Osteoblast (primary cell): ENCODE measurements at regions not wholly inside any gene's neighbourhood (a gene's known extent, or its start where the extent isn't known, plus 50 kb on each side); places are given as distances from the start of the nearest gene placed in this dataset.

ENCODE experiments used
- DNase-seq: peaks from one replicate; pipeline ENCODE4 v3.0.0; 2011; ENCODE audit warnings: low spot score, mixed read lengths; ENCODE audit not compliant: insufficient read length; ENCODE audit errors: missing footprints
- H2AFZ ChIP-seq: 2 replicates; pipeline ENCODE4 v1.6.0; 2011; ENCODE audit warnings: mild to moderate bottlenecking, low read length
- H3K27ac ChIP-seq: 2 replicates; pipeline ENCODE4 v1.5.1; 2011; ENCODE audit warnings: mild to moderate bottlenecking, low read depth, low read length, moderate library complexity
- H3K27me3 ChIP-seq: 2 replicates; pipeline ENCODE4 v1.6.0; 2012; ENCODE audit warnings: mild to moderate bottlenecking, control low read depth, inconsistent platforms, low read length, moderate library complexity; ENCODE audit not compliant: insufficient read depth
- H3K36me3 ChIP-seq: 2 replicates; pipeline ENCODE4 v1.5.1; 2011; ENCODE audit warnings: mild to moderate bottlenecking, low read length, control low read depth, moderate library complexity; ENCODE audit not compliant: insufficient read depth
- H3K4me1 ChIP-seq: 2 replicates; pipeline ENCODE4 v1.5.1; 2011; ENCODE audit warnings: mild to moderate bottlenecking, low read length, control low read depth, moderate library complexity; ENCODE audit not compliant: insufficient read depth
- H3K4me2 ChIP-seq: 2 replicates; pipeline ENCODE4 v1.6.0; 2011; ENCODE audit warnings: mild to moderate bottlenecking, low read length; ENCODE audit not compliant: insufficient read depth
- H3K4me3 ChIP-seq: fragments of 200-600 bp; sonication (generic); 3 replicates; pipeline ENCODE4 v1.5.1; 2012; ENCODE audit warnings: mild to moderate bottlenecking, low read length, inconsistent platforms; ENCODE audit not compliant: insufficient read depth
- H3K79me2 ChIP-seq: 2 replicates; pipeline ENCODE4 v1.6.0; 2012; ENCODE audit warnings: mild to moderate bottlenecking, low read length, control low read depth, inconsistent platforms; ENCODE audit not compliant: insufficient read depth
- H3K9me3 ChIP-seq: 2 replicates; pipeline ENCODE4 v1.5.1; 2011; ENCODE audit warnings: low read depth, low read length, control low read depth
- H4K20me1 ChIP-seq: 2 replicates; pipeline ENCODE4 v1.6.0; 2012; ENCODE audit warnings: mild to moderate bottlenecking, low read length, control low read depth; ENCODE audit not compliant: insufficient read depth
- CTCF ChIP-seq: IDR thresholded peaks from 2 replicates; pipeline ENCODE4 v1.5.1; 2011; ENCODE audit warnings: mild to moderate bottlenecking, low read depth, low read length, moderate library complexity; ENCODE audit errors: extremely low read depth

DNA sequence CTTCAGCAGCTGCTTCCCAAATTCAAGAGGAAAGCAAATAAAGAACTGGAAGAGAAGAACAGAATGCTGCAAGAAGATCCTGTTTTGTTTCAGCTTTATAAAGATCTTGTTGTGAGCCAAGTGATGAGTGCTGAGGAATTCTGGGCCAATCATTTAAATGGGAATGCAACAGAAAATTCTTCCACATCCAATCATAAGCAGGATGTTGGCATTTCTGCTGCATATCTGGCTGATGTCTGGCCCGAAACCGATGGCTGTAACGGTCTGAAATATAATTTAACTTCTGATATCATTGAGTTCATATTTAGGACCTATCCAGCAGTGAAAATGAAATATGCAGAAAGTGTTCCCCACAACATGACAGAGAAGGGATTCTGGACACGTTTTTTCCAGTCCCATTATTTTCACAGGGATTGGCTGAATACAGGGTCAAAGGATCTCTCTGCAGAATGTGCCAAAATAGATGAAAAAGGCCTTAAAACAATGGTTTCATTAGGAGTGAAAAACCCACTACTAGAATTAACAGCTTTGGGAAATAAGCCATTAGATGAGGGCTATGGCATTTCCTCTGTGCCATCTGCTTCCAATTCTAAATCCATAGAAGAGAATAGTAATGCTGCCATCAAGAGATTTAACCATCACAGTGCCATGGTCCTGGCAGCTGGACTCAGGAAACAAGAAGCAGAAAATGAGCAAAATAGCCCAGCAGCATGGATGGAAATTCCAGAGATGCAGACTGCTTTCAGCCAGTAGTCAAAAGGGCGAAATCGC, 175.6 kb downstream of the MC4R start:
- H3K27me3 ChIP-seq = no peaks in the 10 kb centered on the region
- H3K27ac ChIP-seq = no peak overlapping the region
- H2AFZ ChIP-seq = no peak overlapping the region
- no peaks in the 10 kb centered on the region for H4K20me1 ChIP-seq
- no peaks in the 10 kb centered on the region for H3K9me3 ChIP-seq
- TF ChIP-seq CTCF = no peak
- H3K4me2 ChIP-seq = no peak overlapping the region
- H3K79me2 ChIP-seq = no peaks in the 10 kb centered on the region
- no peak overlapping the region for H3K4me3 ChIP-seq
- no peaks in the 10 kb centered on the region for H3K4me1 ChIP-seq
- DNase-seq = no peak
- H3K36me3 ChIP-seq = no peaks in the 10 kb centered on the region

DNA sequence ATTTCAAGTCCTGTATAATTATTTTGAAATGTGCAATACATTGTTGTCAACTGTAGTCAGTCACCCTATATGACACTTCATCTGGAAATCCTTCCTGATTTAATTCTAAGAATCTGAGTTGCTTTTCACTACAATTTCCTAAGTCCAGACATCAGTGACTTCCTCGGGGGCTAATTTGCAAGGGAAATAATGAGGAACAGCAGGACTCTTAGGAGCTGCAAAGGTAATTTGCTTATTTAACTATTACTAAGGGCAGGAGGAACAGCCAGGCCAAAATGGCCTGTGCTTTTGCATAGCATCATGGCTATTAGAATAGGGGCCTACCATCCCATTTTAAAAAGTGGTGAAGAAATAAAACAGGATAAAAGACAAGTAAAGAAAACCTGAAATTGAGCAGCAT, 178.8 kb downstream of the MC4R start:
- Histone ChIP-seq H3K27me3 (no peaks in the 10 kb centered on the region), H3K36me3 (no peaks in the 10 kb centered on the region), H3K79me2 (no peaks in the 10 kb centered on the region), H3K4me3 (no peak overlapping the region), H3K9me3 (no peaks in the 10 kb centered on the region), H3K27ac (no peak overlapping the region), H4K20me1 (no peaks in the 10 kb centered on the region), H2AFZ (no peak overlapping the region), H3K4me2 (no peak overlapping the region), H3K4me1 (no peaks in the 10 kb centered on the region)
- DNase-seq = no peak
- no peak for TF ChIP-seq CTCF

GRCh38 chr18:60191926-60192325, 180.6 kb downstream of the MC4R start:
- no peak overlapping the region for H3K27ac ChIP-seq
- no peaks in the 10 kb centered on the region for H3K79me2 ChIP-seq
- H4K20me1 ChIP-seq = no peaks in the 10 kb centered on the region
- TF ChIP-seq CTCF = no peak
- H2AFZ ChIP-seq = no peak overlapping the region
- H3K4me3 ChIP-seq = no peak overlapping the region
- DNase-seq = no peak
- no peaks in the 10 kb centered on the region for H3K4me1 ChIP-seq
- no peaks in the 10 kb centered on the region for H3K36me3 ChIP-seq
- no peak overlapping the region for H3K4me2 ChIP-seq
- no peaks in the 10 kb centered on the region for H3K27me3 ChIP-seq
- H3K9me3 ChIP-seq = no peaks in the 10 kb centered on the region

DNA sequence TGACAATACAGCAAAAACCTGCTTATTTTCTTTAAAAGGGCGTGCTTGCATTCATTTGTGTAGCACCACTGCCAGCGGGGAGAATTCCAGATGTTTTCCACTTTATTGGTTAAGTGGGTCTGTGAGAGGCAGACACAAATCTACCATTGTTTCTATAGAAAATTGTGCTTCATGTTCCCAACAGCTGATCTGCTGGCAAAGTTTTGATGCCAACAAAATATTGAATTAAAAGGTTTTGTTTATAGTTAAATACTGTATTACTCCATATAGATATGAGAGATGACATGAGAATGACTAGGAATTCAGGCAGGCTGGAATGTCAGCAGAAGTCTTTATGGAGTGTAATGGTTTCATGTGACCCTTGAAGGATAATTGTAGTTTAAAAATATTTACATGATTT, 182.7 kb downstream of the MC4R start:
- no peaks in the 10 kb centered on the region for H3K9me3 ChIP-seq
- no peak overlapping the region for H2AFZ ChIP-seq
- no peak overlapping the region for H3K4me3 ChIP-seq

More for the DNA sequence above, 182.7 kb downstream of the MC4R start:
- TF ChIP-seq CTCF = no peak
- Histone ChIP-seq H3K27me3 (no peaks in the 10 kb centered on the region), H3K4me2 (no peak overlapping the region), H4K20me1 (no peaks in the 10 kb centered on the region), H3K27ac (no peak overlapping the region), H3K36me3 (no peaks in the 10 kb centered on the region), H3K4me1 (no peaks in the 10 kb centered on the region), H3K79me2 (no peaks in the 10 kb centered on the region)
- DNase-seq = no peak
